A549 (cell line): ENCODE measurements at regions not wholly inside any gene's neighbourhood (a gene's known extent, or its start where the extent isn't known, plus 50 kb on each side); places are given as distances from the start of the nearest gene placed in this dataset.

Experiments used
- ATAC-seq, 2 experiments: fragments of 200-7000 bp in 1 of 2; fragments of >200 bp in 1 of 2; cut with Nextera tagmentation in 1 of 2; cut with Tn5 transposase in 1 of 2; 3 replicates each; pipeline versions ENCODE4 v1.8.0 to v1.9.1; 2018 to 2020; ENCODE audit warnings: mild to moderate bottlenecking in 1 of 2, moderate library complexity in 1 of 2
- CTCF ChIA-PET: fragments of 300-600 bp; sonication (Branson Sonifier 250); formaldehyde crosslinking; extraction: SDS; loops from one replicate; lab custom pipeline; 2021; ENCODE audit warnings: antibody characterized with exemption, inconsistent platforms; lab: Yijun Ruan, JAX
- POLR2A ChIA-PET: fragments of 350-600 bp; formaldehyde crosslinking; extraction: SDS; loops from one replicate; lab custom pipeline; 2021; ENCODE audit warnings: antibody characterized with exemption, inconsistent platforms; lab: Yijun Ruan, JAX
- DNase-seq, 2 experiments: peaks; one replicate each; pipeline versions ENCODE4 v3.0.0 to v3.0.0-alpha.2; 2011 to 2016; ENCODE audit warnings: low read depth in 1 of 2, low spot score in 1 of 2
- FAIRE-seq: peaks from 2 replicates; lab custom pipeline; 2011; peaks lifted over from hg19 to GRCh38; lab: Jason Lieb, UNC
- H3K27ac ChIP-seq, 2 experiments: fragments of >200 bp; sonication (Bioruptor Twin); formaldehyde crosslinking; 3 replicates each; pipeline ENCODE4 v1.5.1; 2016 to 2017
- H3K4me1 ChIP-seq: fragments of >200 bp; sonication (Bioruptor Twin); formaldehyde crosslinking; 3 replicates; pipeline ENCODE4 v1.6.1; 2016
- H3K4me2 ChIP-seq: fragments of >200 bp; sonication (Bioruptor Twin); formaldehyde crosslinking; 3 replicates; pipeline ENCODE4 v1.6.1; 2016
- H3K4me3 ChIP-seq: fragments of >200 bp; sonication (Bioruptor Twin); formaldehyde crosslinking; 3 replicates; pipeline ENCODE4 v1.5.1; 2016
- H3K9me3 ChIP-seq: fragments of >200 bp; sonication (Bioruptor Twin); formaldehyde crosslinking; 3 replicates; pipeline ENCODE4 v1.6.1; 2016
- CBX2 ChIP-seq: fragments of 200-600 bp; sonication (generic); IDR thresholded peaks from 2 replicates; pipeline ENCODE4 v1.6.1; 2016; ENCODE audit warnings: low read depth, mild to moderate bottlenecking, borderline replicate concordance
- CEBPB ChIP-seq, 2 experiments: fragments of >200 bp in 1 of 2; sonication (Bioruptor Twin) in 1 of 2; formaldehyde crosslinking in 1 of 2; IDR thresholded peaks; 2 replicates each; pipeline ENCODE4 v1.6.1; 2012 to 2016
- EHF ChIP-seq: fragments of 250-450 bp; sonication (Bioruptor Pico); IDR thresholded peaks from 2 replicates; pipeline ENCODE4 v1.5.0; 2020; ENCODE audit warnings: mild to moderate bottlenecking
- EHMT2 ChIP-seq: fragments of 200-600 bp; sonication (generic); IDR thresholded peaks from 2 replicates; pipeline ENCODE4 v1.6.1; 2016; ENCODE audit warnings: antibody characterized with exemption, low read depth, mild to moderate bottlenecking, moderate library complexity
- EP300 ChIP-seq, 2 experiments: fragments of >200 bp; sonication (Bioruptor Twin); formaldehyde crosslinking; IDR thresholded peaks; 2 replicates in 1 of 2; 3 replicates in 1 of 2; pipeline ENCODE4 v1.6.1; 2016 to 2017
- ESRRA ChIP-seq: fragments of 150-350 bp; IDR thresholded peaks from 2 replicates; pipeline ENCODE4 v1.6.1; 2014; ENCODE audit warnings: mild to moderate bottlenecking, low read length, borderline replicate concordance
- FOXS1 ChIP-seq: fragments of 250-450 bp; sonication (Bioruptor Pico); IDR thresholded peaks from 2 replicates; pipeline ENCODE4 v1.5.0; 2020; ENCODE audit warnings: mild to moderate bottlenecking, moderate library complexity
- GATA3 ChIP-seq: IDR thresholded peaks from 2 replicates; pipeline ENCODE4 v1.6.1; 2012; ENCODE audit warnings: borderline replicate concordance
- HDAC2 ChIP-seq: fragments of 200-600 bp; sonication (generic); IDR thresholded peaks from 2 replicates; pipeline ENCODE4 v1.6.1; 2016
- HOXB13 ChIP-seq: fragments of 250-450 bp; sonication (Bioruptor Pico); IDR thresholded peaks from 2 replicates; pipeline ENCODE4 v1.5.0; 2020; ENCODE audit warnings: low read depth, mild to moderate bottlenecking, moderate library complexity
- KDM5A ChIP-seq: fragments of 200-600 bp; sonication (generic); IDR thresholded peaks from 2 replicates; pipeline ENCODE4 v1.6.1; 2016; ENCODE audit warnings: antibody characterized with exemption, mild to moderate bottlenecking
- MAFK ChIP-seq: fragments of 450-650 bp; IDR thresholded peaks from 2 replicates; pipeline ENCODE4 v1.6.1; 2014; ENCODE audit not compliant: partially characterized antibody
- NR3C1 ChIP-seq: fragments of >200 bp; sonication (Bioruptor Twin); formaldehyde crosslinking; IDR thresholded peaks from 3 replicates; pipeline ENCODE4 v1.6.1; 2017
- RCOR1 ChIP-seq: fragments of 150-350 bp; IDR thresholded peaks from 2 replicates; pipeline ENCODE4 v1.6.1; 2014; ENCODE audit warnings: antibody characterized with exemption, low read length, low read depth
- RFX5 ChIP-seq: fragments of 450-650 bp; IDR thresholded peaks from 2 replicates; pipeline ENCODE4 v1.7.1; 2014; ENCODE audit warnings: antibody characterized with exemption, mild to moderate bottlenecking, moderate library complexity
- SREBF2 ChIP-seq: fragments of 450-650 bp; IDR thresholded peaks from 2 replicates; pipeline ENCODE4 v1.6.1; 2014; ENCODE audit warnings: mild to moderate bottlenecking, moderate library complexity
- TP53 ChIP-seq: fragments of 250-450 bp; sonication (Bioruptor Pico); IDR thresholded peaks from 2 replicates; pipeline ENCODE4 v1.5.0; 2021; ENCODE audit warnings: mild to moderate bottlenecking, moderate library complexity
- ZFP36 ChIP-seq: fragments of 450-650 bp; IDR thresholded peaks from 2 replicates; pipeline ENCODE4 v1.6.1; 2014; ENCODE audit warnings: borderline replicate concordance; ENCODE audit not compliant: partially characterized antibody
- WGBS: methylation state at CpG from one replicate; pipeline ENCODE4 v1.1.6; 2017; ENCODE audit errors: missing lambda C conversion rate; 5-methylcytosine and 5-hydroxymethylcytosine counted together
- TF ChIP-seq, protein P1 (sequence below): IDR thresholded peaks from 2 replicates; pipeline ENCODE4 v1.6.1; 2012; ENCODE audit warnings: low read depth, borderline replicate concordance
- TF ChIP-seq, protein P2 (sequence below): fragments of 150-350 bp; IDR thresholded peaks from 2 replicates; pipeline ENCODE4 v1.6.1; 2014; ENCODE audit warnings: low read depth, mild to moderate bottlenecking, low read length
- TF ChIP-seq, protein P3 (sequence below): fragments of >200 bp; sonication (Bioruptor Twin); formaldehyde crosslinking; IDR thresholded peaks from 2 replicates; pipeline ENCODE4 v1.6.1; 2016
- TF ChIP-seq, protein P4 (sequence below): IDR thresholded peaks from 2 replicates; pipeline ENCODE4 v1.6.1; 2012

DNA sequence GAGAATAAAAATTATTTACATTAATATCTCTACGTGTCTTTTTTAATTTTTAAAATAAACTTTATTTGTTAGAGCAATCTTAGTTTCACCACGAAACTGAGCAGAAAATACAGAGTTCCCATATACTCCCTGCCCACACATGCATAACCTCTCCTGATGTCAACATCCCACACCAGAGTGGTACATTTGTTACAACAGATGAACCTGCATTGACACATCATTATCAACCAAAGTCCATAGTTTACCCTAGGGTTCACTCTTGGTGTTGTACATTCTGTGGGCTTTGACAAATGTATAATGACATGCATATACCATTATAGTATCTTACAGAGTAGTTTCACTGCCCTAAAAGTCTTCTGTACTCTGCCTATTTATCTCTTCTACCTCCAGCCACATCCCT is 110.6 kb upstream of the OTUD4 start (continued):
- TF ChIP-seq, protein P1, sequence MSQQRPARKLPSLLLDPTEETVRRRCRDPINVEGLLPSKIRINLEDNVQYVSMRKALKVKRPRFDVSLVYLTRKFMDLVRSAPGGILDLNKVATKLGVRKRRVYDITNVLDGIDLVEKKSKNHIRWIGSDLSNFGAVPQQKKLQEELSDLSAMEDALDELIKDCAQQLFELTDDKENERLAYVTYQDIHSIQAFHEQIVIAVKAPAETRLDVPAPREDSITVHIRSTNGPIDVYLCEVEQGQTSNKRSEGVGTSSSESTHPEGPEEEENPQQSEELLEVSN, result no peak
- TF ChIP-seq GATA3, result no peak
- TF ChIP-seq CBX2, result no peak
- TF ChIP-seq EP300 (IDR thresholded peaks at IDR 0.05), result no peak
- TF ChIP-seq KDM5A, result no peak

DNA sequence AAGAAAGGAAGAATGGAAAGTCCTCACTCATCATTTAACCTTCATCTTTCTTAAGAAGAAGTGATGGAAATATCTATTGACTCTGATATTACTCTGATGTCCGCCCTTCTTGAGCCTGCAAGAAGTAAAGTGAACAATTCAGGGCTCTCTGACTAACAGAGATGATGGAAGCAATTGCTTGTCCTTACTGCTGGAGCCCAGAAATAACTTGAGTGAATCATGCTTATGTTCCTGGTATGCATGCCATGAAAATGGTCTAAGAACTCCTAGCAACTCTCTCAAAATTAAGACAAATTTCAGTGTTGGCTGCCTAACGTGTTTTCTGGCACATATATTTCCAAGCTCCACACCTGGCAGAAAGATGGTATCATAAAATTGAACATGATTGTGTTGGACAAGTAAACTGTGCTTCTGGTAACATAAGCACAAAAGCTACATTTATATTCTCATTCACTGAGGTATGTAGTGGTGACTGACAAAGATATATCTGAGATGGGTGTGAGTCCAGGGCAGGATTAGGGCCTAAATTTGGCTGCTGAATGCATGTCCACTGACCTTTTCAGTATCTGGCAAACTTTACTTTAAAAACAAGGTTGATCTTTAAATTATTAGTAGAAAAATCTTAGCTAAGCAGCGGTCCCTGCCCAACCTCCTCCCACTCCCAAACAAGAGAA is 109.2 kb upstream of the OTUD4 start:
- Histone ChIP-seq H3K27ac (no peak overlapping the region), H3K4me3 (no peak overlapping the region), H3K4me2 (no peak overlapping the region), H3K9me3 (no peaks in the 10 kb centered on the region)
- FAIRE-seq (no peak), DNase-seq (no peak), ATAC-seq (no peak)
- POLR2A ChIA-PET, result no interaction called here
- 14% methylated on average over 3 of the region's 3 CpGs for WGBS
- CTCF ChIA-PET, result no interaction called here
- TF ChIP-seq ESRRA (no peak), SREBF2 (no peak), HDAC2 (no peak), FOXS1 (CRISPR knock-in tag) (no peak), ZFP36 (no peak), RFX5 (no peak), EP300 (IDR thresholded peaks at IDR 0.05) (no peak)
- TF ChIP-seq, protein P2, sequence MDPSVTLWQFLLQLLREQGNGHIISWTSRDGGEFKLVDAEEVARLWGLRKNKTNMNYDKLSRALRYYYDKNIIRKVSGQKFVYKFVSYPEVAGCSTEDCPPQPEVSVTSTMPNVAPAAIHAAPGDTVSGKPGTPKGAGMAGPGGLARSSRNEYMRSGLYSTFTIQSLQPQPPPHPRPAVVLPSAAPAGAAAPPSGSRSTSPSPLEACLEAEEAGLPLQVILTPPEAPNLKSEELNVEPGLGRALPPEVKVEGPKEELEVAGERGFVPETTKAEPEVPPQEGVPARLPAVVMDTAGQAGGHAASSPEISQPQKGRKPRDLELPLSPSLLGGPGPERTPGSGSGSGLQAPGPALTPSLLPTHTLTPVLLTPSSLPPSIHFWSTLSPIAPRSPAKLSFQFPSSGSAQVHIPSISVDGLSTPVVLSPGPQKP, result no peak
- TF ChIP-seq, all 56 proteins: peak for 0
- no peaks in the 10 kb centered on the region for H3K4me1 ChIP-seq

DNA sequence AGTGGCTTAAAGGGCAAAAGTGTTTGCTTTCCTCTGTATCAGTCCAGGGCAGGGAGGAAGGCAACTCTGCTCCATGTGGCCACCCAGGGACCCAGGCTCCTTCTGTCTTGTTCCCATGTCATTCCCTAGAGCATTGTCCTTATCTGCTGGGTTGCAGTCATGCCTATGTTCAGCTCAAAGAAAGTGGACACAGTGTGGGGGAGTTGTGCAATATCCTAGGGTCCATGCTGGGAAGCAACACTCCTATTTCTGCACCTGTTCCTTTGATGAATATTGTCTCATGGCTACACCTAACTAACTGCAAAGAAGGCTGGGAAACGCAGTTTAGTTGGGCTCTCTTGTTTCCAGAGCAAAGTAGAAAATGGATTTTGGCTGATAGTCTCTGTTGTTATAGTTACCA is 107.0 kb upstream of the OTUD4 start:
- no peak overlapping the region for H3K4me3 ChIP-seq
- TF ChIP-seq, protein P2, result no peak
- POLR2A ChIA-PET, result no interaction called here
- no peak for ATAC-seq
- no peak for DNase-seq
- WGBS, result 31% methylated on average over 1 of the region's 1 CpG
- CTCF ChIA-PET, result no interaction called here
- H3K27ac ChIP-seq, result no peak overlapping the region
- no peaks in the 10 kb centered on the region for H3K9me3 ChIP-seq
- no peaks in the 10 kb centered on the region for H3K4me1 ChIP-seq
- H3K4me2 ChIP-seq, result no peak overlapping the region
- no peak for FAIRE-seq

DNA sequence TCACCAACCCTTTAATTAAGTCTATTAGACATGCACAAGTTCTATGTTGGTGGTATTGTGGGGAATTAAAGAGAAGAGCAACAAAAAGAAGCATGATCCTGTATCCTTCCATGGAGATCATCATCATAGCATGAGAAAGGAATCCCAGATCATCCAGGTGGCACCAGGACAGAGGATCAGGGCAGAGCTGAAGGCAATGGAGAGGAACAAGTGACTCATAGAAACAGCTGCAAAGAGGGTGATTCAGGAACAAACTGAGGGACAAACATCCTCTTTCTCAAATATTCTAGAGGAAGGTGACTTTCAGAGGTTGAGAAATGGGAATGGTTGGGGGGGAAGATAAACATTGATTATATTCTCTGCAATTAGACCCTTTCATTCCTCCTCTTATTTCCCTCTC is 105.5 kb upstream of the OTUD4 start:
- Histone ChIP-seq H3K4me1 (no peaks in the 10 kb centered on the region), H3K4me3 (no peak overlapping the region), H3K27ac (no peak overlapping the region), H3K4me2 (no peak overlapping the region), H3K9me3 (no peaks in the 10 kb centered on the region)
- ChIA-PET POLR2A (no interaction called here), CTCF (no interaction called here)
- TF ChIP-seq EHMT2, result no peak
- TF ChIP-seq MAFK, result no peak
- TF ChIP-seq ZFP36, result no peak
- TF ChIP-seq TP53, result no peak
- no peak for TF ChIP-seq RCOR1
- TF ChIP-seq NR3C1, result no peak
- no peak for TF ChIP-seq CEBPB (IDR thresholded peaks at IDR 0.05)
- TF ChIP-seq EHF (CRISPR knock-in tag), result no peak
- no peak for TF ChIP-seq HOXB13
- TF ChIP-seq, protein P3, sequence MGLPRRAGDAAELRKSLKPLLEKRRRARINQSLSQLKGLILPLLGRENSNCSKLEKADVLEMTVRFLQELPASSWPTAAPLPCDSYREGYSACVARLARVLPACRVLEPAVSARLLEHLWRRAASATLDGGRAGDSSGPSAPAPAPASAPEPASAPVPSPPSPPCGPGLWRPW, result no peak
- TF ChIP-seq, protein P4, sequence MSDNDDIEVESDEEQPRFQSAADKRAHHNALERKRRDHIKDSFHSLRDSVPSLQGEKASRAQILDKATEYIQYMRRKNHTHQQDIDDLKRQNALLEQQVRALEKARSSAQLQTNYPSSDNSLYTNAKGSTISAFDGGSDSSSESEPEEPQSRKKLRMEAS, result no peak
- FAIRE-seq (no peak), ATAC-seq (no peak), DNase-seq (no peak)
